ENCODE measurements at regions not wholly inside any gene's neighbourhood (a gene's known extent, or its start where the extent isn't known, plus 50 kb on each side); places are given as distances from the start of the nearest gene placed in this dataset.

- no peak for TF ChIP-seq EZH2 (IDR thresholded peaks at IDR 0.05; ENCODE audit: borderline replicate concordance, low read depth, low read length, poor library complexity, severe bottlenecking)
- TF ChIP-seq CTCF (conservative IDR thresholded peaks at IDR 0.05; ENCODE audit: low read depth, low read length): no peak
Measured at GRCh38 chr21:27838573-27838972, 871.7 kb upstream of the ADAMTS5 start.

Data from A673 (cell line).